HK-2 (cell line): ENCODE measurements at regions not wholly inside any gene's neighbourhood (a gene's known extent, or its start where the extent isn't known, plus 50 kb on each side); places are given as distances from the start of the nearest gene placed in this dataset.

ENCODE experiments used
- DNase-seq: peaks from one replicate; pipeline ENCODE4 v3.0.0-alpha.2; 2018; ENCODE audit not compliant: unreplicated experiment

DNA sequence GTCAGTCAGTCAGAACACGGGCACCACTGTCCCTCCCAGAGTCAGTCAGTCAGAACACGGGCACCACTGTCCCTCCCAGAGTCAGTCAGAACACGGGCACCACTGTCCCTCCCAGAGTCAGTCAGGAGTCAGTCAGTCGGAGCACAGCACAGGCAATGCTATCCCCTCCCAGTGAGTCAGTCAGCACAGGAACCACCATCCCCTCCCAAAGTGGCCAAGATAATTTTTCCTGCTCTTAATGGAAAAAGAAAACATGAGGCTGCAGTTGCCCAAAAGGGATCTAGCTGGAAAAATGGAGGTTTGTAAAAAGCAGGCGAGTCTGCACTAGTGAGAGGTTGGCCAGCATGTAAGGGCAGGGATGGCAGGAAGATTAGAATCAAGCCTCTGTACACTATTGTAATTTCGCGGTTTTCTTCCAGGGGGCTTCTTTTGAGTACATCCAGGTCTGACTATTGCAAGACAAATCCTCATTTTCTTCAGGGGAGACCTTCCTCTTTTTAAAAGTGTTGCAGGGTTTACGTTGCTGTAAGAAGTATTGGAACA is 213.8 kb downstream of the SIPA1L2 start:
- DNase-seq: peak; percentile 30

DNA sequence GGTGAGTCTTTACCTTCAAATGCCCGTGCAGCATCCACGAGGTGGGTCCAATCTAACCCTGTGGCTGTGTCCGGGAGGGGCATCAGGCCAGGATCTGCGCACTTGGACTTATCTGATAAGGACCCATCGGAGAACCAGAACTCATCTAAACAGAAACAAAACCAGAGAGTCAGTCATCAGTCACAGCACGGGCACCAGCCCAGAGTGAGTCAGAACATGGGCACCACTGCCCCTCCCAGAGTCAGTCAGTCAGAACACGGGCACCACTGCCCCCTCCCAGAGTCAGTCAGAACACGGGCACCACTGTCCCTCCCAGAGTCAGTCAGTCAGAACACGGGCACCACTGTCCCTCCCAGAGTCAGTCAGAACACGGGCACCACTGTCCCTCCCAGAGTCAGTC is 214.5 kb downstream of the SIPA1L2 start:
- peak; percentile 36 for DNase-seq

- no peak for DNase-seq
Measured at GRCh38 chr1:232414100-232414499, 215.8 kb downstream of the SIPA1L2 start.

GRCh38 chr1:232413674-232414073 is 216.3 kb downstream of the SIPA1L2 start:
- DNase-seq: no peak

GRCh38 chr1:232409584-232409983 is 220.3 kb downstream of the SIPA1L2 start:
- no peak for DNase-seq

GRCh38 chr1:232407120-232407519 is 222.8 kb downstream of the SIPA1L2 start:
- no peak for DNase-seq

- DNase-seq: no peak
Measured at GRCh38 chr1:232405781-232406180, 224.2 kb downstream of the SIPA1L2 start.

DNA sequence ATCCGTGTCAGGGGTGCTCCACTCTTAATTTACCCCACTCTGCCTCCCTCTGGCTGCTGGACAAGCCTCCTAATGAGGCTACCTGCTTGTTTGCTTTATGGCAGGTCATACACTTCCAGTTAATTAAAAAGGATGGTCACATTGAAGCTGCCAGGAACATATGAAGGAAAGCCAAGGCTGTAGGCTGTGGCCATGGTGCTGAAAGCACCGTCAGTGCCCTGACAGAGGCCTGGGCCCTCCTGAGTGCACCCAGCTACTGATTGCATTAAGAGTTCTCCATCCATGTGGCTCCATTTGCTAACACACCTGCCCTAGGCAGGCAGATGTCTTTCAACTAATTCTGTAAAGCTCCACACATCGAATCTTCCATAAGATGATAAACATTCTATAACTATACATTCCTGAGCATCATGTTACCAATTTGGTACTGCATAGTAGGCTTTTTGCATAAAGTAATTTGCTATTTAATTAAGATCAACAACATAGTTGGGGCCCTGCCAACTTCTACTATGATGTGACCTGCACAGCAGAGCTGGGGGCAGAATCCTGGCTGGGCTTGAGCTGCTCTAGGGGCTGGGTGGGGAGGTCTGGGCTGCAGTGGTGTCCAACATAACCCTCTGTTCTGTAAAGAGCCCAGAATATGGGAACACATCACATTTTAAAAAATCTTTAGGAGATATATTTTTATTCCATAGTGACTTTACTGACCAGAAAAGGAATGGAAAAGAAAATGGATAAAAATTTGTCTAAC is 224.8 kb downstream of the SIPA1L2 start:
- DNase-seq: no peak

DNA sequence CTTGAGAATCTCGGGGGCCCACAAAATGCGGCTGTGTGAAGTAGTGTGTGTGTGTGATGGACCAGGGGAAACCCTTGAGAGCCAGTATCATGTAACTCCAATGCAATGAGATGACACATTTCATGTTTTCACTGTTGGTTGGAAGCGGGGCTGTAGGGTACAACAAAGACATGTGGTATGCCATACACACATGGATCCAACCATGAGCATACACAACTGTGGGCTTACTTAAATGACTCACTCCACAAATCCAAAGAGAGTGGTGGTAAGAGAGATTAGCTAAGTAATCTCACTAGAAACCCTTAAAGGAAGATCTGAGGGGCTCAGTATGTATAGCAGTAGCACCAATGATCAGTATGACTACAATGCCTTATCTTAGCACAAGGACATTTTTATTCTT is 225.7 kb downstream of the SIPA1L2 start:
- no peak for DNase-seq

- no peak for DNase-seq
Measured at GRCh38 chr1:232403017-232403714, 226.8 kb downstream of the SIPA1L2 start.

DNA sequence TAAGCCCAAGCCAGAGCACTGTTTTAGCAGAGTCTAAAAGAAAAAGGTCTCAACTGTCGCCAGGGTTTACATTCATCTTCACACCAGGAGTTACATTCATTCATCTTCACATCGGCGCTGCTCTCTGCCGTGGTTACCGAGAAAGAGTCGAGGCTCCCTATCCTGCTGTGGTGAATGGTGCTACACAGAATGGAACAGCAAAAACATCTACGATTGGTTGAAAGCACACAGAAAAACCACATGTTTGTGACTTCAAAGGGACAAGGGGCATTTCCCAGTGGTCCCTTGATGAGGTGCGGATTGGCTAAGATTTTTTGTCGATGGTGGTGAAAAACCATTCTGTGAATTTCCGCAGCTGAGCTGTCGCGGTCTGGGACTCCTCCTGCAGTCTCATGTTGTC is 231.1 kb downstream of the SIPA1L2 start:
- no peak for DNase-seq

GRCh38 chr1:232393444-232394146 is 236.3 kb downstream of the SIPA1L2 start:
- DNase-seq: no peak

GRCh38 chr1:232393010-232393409 is 236.9 kb downstream of the SIPA1L2 start:
- no peak for DNase-seq

- no peak for DNase-seq
Measured at GRCh38 chr1:232390590-232390989, 239.3 kb downstream of the SIPA1L2 start.

DNA sequence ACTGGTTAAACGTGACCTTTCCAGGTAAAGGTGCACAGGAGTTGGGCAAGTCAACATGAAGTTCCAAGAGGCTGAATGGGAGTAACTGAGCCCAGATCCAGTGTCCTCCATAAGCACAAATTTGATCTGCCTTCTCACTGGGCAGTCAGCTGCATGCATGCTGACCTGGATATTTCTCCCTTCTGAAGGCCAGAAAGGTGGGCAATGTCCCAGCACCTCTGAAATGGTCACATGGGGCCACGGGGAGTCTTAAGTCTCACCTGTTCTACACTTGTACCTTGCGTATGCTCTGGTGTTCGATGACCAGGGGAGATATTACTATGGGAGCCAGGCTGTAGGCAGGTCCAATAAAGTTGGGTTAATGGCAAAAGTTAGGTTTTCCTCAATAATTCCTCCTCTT is 240.2 kb downstream of the SIPA1L2 start:
- no peak for DNase-seq

GRCh38 chr1:232388363-232388762 is 241.6 kb downstream of the SIPA1L2 start:
- no peak for DNase-seq

- no peak for DNase-seq
Measured at GRCh38 chr1:232386721-232387510, 243.0 kb downstream of the SIPA1L2 start.

GRCh38 chr1:232386294-232386693 is 243.6 kb downstream of the SIPA1L2 start:
- DNase-seq: no peak

DNA sequence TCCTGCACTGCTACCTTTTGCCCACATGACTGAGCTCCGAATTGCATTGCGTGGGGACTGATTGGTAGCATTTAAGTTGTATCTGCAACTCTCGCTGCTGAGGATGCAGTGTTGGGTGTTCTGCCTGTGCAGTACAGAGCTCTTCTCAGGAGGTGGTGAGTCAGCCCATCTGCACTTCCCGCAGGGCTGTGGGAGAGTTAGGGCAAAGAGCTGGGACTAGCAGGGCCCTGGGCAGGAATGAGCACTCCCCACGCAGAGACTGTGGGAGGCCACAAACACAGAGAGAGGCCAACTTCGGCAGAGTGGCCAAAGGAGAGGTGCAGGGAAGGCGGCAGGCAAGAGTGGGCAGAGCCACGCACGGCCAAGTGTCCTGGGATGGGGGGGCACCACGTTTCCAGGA is 244.7 kb downstream of the SIPA1L2 start:
- peak; percentile 54 for DNase-seq

DNA sequence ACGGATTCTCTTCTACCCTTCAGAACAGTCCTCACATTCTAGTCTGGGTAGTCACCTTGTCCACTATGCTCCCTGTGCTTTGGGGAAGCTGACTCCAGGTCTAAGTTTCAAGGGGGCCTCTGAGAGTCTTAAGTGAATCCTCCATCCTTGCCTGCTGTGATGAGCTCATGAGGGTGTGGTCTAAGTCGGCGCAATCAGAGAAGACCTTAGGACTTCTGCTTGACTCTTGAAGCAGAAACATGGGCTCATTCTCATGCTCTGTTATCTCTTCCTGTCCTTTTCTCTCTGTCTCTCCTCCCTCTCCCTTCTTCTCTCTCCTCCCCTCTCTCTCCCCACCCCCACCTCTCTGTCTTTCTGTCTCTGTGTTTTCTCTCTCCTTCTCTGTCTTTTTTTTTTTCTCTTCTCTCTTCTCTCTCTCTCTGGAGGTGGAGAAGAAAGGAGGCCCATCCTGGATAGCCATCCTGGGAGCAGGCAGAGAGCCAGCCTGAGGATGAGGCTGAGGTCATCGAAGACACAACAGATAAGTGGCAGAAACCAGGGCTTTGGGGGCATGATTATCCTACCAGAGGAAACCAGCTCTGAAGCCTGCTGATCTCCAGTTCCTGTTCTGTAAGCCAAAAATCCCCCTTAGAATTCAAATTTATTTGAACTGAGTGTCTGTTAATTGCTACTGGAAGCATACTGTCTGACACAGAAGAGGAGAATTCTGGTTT is 245.6 kb downstream of the SIPA1L2 start:
- DNase-seq: no peak
